DND-41 (cell line): ENCODE measurements at regions not wholly inside any gene's neighbourhood (a gene's known extent, or its start where the extent isn't known, plus 50 kb on each side); places are given as distances from the start of the nearest gene placed in this dataset.

ENCODE experiments used
- ATAC-seq: fragments of 200-7000 bp; cut with Tn5 transposase; 3 replicates; pipeline ENCODE4 v1.9.1; 2021; ENCODE audit warnings: low read depth; ENCODE audit not compliant: insufficient read depth
- DNase-seq: peaks from one replicate; pipeline ENCODE4 v3.0.0-alpha.2; 2020
- H2AFZ ChIP-seq: 2 replicates; pipeline ENCODE4 v1.6.0; 2012; ENCODE audit warnings: low read depth, low read length
- H3K27ac ChIP-seq: 2 replicates; pipeline ENCODE4 v1.5.1; 2012; ENCODE audit warnings: low read length, inconsistent platforms
- H3K27me3 ChIP-seq: fragments of 200-600 bp; sonication (generic); 2 replicates; pipeline ENCODE4 v1.6.0; 2012; ENCODE audit warnings: low read length, mild to moderate bottlenecking, inconsistent platforms; ENCODE audit not compliant: insufficient read depth, poor library complexity
- H3K36me3 ChIP-seq: 2 replicates; pipeline ENCODE4 v1.5.1; 2012; ENCODE audit warnings: low read length, inconsistent platforms; ENCODE audit not compliant: insufficient read depth
- H3K4me1 ChIP-seq: 2 replicates; pipeline ENCODE4 v1.5.1; 2012; ENCODE audit warnings: mild to moderate bottlenecking, low read length; ENCODE audit not compliant: insufficient read depth
- H3K4me2 ChIP-seq: 2 replicates; pipeline ENCODE4 v1.6.0; 2012; ENCODE audit warnings: mild to moderate bottlenecking, moderate library complexity, low read length, inconsistent platforms; ENCODE audit not compliant: insufficient read depth
- H3K4me3 ChIP-seq, 2 experiments: fragments of 200-600 bp in 1 of 2; shearing (Covaris generic) in 1 of 2; 2 replicates each; pipeline ENCODE4 v1.5.1; 2012 to 2016; ENCODE audit warnings: inconsistent platforms in 2 of 2, low read length in 2 of 2, mild to moderate bottlenecking in 2 of 2, low read depth in 1 of 2, moderate library complexity in 1 of 2
- H3K79me2 ChIP-seq: 2 replicates; pipeline ENCODE4 v1.6.0; 2012; ENCODE audit warnings: low read length, inconsistent platforms; ENCODE audit not compliant: insufficient read depth
- H3K9ac ChIP-seq: 2 replicates; pipeline ENCODE4 v1.6.0; 2012; ENCODE audit warnings: low read depth, mild to moderate bottlenecking, inconsistent platforms, low read length, moderate library complexity
- H3K9me3 ChIP-seq: 2 replicates; pipeline ENCODE4 v1.5.1; 2012; ENCODE audit warnings: low read length, moderate library complexity, mild to moderate bottlenecking, inconsistent platforms; ENCODE audit not compliant: insufficient read depth, severe bottlenecking
- H4K20me1 ChIP-seq: 2 replicates; pipeline ENCODE4 v1.6.0; 2012; ENCODE audit warnings: low read length; ENCODE audit not compliant: insufficient read depth
- EZH2 ChIP-seq: IDR thresholded peaks from 3 replicates; pipeline ENCODE4 v1.6.1; 2012; ENCODE audit warnings: borderline replicate concordance, low read depth, mild to moderate bottlenecking, moderate library complexity, low read length, inconsistent platforms; ENCODE audit not compliant: severe bottlenecking
- TF ChIP-seq, protein P1 (sequence below): IDR thresholded peaks from 2 replicates; pipeline ENCODE4 v1.5.1; 2012; ENCODE audit warnings: borderline replicate concordance, low read length, moderate library complexity, mild to moderate bottlenecking; ENCODE audit not compliant: poor library complexity, severe bottlenecking; ENCODE audit errors: extremely low read depth

DNA sequence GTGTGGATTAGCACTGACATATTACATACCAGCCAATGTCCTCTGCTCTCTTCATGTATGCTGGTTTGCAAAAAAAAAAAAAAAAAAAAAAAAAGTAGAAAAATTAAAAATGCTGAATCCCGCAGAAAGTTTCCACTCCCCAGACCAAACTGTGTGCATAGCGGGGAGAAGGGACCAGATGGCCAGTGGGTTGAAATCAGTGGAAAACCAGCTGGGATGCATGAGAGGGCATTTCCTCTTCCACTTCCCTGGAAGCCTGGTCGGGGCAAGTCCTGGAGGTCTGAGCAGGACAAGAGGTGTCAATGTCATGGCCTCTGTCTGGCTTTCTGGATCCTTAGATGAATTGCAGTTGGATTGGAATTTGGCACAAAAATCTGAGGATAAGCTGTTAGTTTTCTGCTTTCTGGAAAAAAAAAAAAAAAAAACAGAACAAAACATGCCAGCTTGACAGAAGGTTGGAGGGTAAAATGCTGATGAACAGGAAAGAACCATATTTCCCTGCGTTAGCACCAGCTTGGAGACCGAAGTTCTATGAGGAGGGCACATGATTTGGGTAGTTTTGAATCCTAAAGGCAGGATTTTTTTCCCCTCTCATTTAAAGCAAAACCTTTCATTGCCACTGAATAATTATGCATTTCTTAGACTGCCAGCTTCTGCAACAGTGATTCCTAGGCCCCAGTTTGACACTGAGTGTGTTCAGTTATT, 941.5 kb upstream of the EEF2KMT start:
- Histone ChIP-seq H3K27me3 (no peaks in the 10 kb centered on the region), H3K36me3 (no peaks in the 10 kb centered on the region), H3K9ac (no peak overlapping the region), H2AFZ (no peak overlapping the region), H3K9me3 (no peaks in the 10 kb centered on the region), H4K20me1 (no peaks in the 10 kb centered on the region), H3K4me1 (no peaks in the 10 kb centered on the region), H3K4me3 (no peak overlapping the region), H3K79me2 (no peaks in the 10 kb centered on the region), H3K4me2 (no peak overlapping the region), H3K27ac (no peak overlapping the region)
- ATAC-seq (no peak), DNase-seq (no peak)
- TF ChIP-seq EZH2, result no peak

DNA sequence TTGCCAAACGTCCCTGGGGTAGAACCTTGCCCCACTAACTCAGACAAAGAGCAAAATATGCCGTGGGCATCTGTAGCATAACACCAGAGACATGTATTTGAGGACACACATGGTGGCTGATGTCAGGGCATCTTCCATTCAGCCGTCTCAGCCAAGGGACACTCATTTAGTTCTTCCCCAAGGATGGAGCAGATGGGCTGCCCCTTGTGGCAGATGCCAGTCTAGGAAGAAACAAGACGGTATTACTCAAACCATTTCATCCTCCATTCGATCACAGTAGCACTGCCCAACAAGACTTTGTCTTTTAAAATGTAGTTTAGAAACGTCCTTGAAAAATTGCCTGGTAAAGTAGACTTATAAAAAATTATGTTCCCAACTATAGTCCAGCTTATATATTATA, 937.6 kb upstream of the EEF2KMT start:
- no peaks in the 10 kb centered on the region for H4K20me1 ChIP-seq
- DNase-seq (no peak), ATAC-seq (no peak)
- no peak overlapping the region for H2AFZ ChIP-seq
- no peak overlapping the region for H3K9ac ChIP-seq
- H3K4me1 ChIP-seq, result no peaks in the 10 kb centered on the region
- H3K79me2 ChIP-seq, result no peaks in the 10 kb centered on the region
- TF ChIP-seq EZH2, result no peak
- TF ChIP-seq, protein P1, sequence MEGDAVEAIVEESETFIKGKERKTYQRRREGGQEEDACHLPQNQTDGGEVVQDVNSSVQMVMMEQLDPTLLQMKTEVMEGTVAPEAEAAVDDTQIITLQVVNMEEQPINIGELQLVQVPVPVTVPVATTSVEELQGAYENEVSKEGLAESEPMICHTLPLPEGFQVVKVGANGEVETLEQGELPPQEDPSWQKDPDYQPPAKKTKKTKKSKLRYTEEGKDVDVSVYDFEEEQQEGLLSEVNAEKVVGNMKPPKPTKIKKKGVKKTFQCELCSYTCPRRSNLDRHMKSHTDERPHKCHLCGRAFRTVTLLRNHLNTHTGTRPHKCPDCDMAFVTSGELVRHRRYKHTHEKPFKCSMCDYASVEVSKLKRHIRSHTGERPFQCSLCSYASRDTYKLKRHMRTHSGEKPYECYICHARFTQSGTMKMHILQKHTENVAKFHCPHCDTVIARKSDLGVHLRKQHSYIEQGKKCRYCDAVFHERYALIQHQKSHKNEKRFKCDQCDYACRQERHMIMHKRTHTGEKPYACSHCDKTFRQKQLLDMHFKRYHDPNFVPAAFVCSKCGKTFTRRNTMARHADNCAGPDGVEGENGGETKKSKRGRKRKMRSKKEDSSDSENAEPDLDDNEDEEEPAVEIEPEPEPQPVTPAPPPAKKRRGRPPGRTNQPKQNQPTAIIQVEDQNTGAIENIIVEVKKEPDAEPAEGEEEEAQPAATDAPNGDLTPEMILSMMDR, result no peak
- no peaks in the 10 kb centered on the region for H3K36me3 ChIP-seq
- H3K27me3 ChIP-seq, result no peaks in the 10 kb centered on the region
- H3K4me3 ChIP-seq, result no peak overlapping the region
- no peak overlapping the region for H3K4me2 ChIP-seq
- no peak overlapping the region for H3K27ac ChIP-seq
- H3K9me3 ChIP-seq, result no peaks in the 10 kb centered on the region

DNA sequence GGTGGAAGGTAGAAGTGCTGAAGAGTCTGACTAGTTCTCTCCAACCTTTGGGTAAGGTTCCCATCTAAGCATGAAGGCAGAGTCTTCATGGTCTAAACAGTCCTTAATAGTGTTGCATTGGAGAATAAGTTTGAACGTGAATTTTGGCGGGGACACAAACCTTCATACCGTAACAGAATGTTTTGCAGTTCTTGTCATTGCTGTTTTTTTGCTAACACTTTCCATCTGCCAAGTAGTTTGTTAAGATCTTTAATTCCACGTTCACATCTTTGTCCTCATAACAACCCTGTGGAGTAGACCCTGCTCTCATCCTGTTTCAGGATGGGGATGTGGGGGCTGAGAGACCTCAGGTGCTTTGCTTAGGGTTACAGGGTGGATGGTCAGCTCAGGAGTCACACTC, 936.9 kb upstream of the EEF2KMT start:
- Histone ChIP-seq H4K20me1 (no peaks in the 10 kb centered on the region), H3K9me3 (no peaks in the 10 kb centered on the region), H3K4me1 (no peaks in the 10 kb centered on the region), H3K36me3 (no peaks in the 10 kb centered on the region), H3K79me2 (no peaks in the 10 kb centered on the region), H3K27ac (no peak overlapping the region), H2AFZ (no peak overlapping the region), H3K27me3 (no peaks in the 10 kb centered on the region), H3K4me3 (no peak overlapping the region), H3K9ac (no peak overlapping the region), H3K4me2 (no peak overlapping the region)
- DNase-seq (no peak), ATAC-seq (no peak)
- no peak for TF ChIP-seq EZH2
- TF ChIP-seq, protein P1, result no peak

DNA sequence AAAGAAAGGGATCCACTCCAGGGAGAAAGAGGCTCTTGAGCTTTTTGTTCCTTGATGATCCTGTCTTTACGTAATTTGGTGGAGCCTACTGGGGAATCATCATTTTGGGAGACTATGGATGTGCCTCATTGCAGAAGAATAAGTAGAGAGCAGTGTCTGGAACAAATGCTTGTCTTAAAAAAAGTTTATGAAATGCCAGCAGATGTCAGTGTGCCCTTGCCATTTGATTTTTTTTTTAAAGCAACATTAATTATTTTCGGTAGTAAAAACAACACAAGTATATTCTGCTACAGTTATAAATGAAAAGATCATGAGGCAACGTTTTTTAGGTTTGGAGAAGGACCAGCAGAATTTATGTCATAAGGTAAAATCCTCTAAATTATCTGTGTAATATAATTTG, 934.8 kb upstream of the EEF2KMT start:
- no peaks in the 10 kb centered on the region for H3K9me3 ChIP-seq
- H3K27me3 ChIP-seq, result no peaks in the 10 kb centered on the region
- H3K27ac ChIP-seq, result no peak overlapping the region
- no peak overlapping the region for H3K4me3 ChIP-seq
- TF ChIP-seq, protein P1, result no peak
- no peak for TF ChIP-seq EZH2
- no peak overlapping the region for H2AFZ ChIP-seq
- DNase-seq (no peak), ATAC-seq (no peak)
- no peaks in the 10 kb centered on the region for H4K20me1 ChIP-seq
- no peak overlapping the region for H3K4me2 ChIP-seq
- no peaks in the 10 kb centered on the region for H3K36me3 ChIP-seq
- no peaks in the 10 kb centered on the region for H3K4me1 ChIP-seq
- H3K79me2 ChIP-seq, result no peaks in the 10 kb centered on the region
- no peak overlapping the region for H3K9ac ChIP-seq
